Gastrocnemius medialis (tissue), 4 donors: ENCODE measurements at regions not wholly inside any gene's neighbourhood (a gene's known extent, or its start where the extent isn't known, plus 50 kb on each side); places are given as distances from the start of the nearest gene placed in this dataset.
A peak's percentile ranks its signal among the peaks of the same experiment; 100 is the strongest.

Experiments
- ATAC-seq, 2 donors: fragments of 150-250 bp; one replicate each; pipeline ENCODE4 v1.9.1; 2016
- DNase-seq, 2 donors: peaks; one replicate each; pipeline ENCODE4 v3.0.0-alpha.2; 2019
- H3K27ac ChIP-seq, 4 donors: fragments of 200-600 bp; sonication (generic); 1 replicate in 1 of 4; 2 replicates in 3 of 4; pipeline ENCODE4 v1.5.1; 2016 to 2018; ENCODE audit warnings: mild to moderate bottlenecking in 2 of 4, moderate library complexity in 1 of 4
- H3K27me3 ChIP-seq, 3 donors: fragments of 200-600 bp; sonication (generic) in 2 of 3; 1 replicate in 1 of 3; 2 replicates in 2 of 3; pipeline versions ENCODE4 v1.5.1 to v1.6.0; 2016 to 2019; ENCODE audit warnings: mild to moderate bottlenecking in 1 of 3, moderate library complexity in 1 of 3
- H3K36me3 ChIP-seq, 2 donors: fragments of 200-600 bp; sonication (generic) in 1 of 2; one replicate each; pipeline ENCODE4 v1.5.1; 2017 to 2018
- H3K4me1 ChIP-seq, 2 donors: fragments of 200-600 bp; sonication (generic) in 1 of 2; one replicate each; pipeline ENCODE4 v1.5.1; 2016 to 2017; ENCODE audit warnings: mild to moderate bottlenecking in 2 of 2
- H3K4me3 ChIP-seq, 4 donors: fragments of 200-600 bp; sonication (generic) in 3 of 4; 1 replicate in 1 of 4; 2 replicates in 3 of 4; pipeline ENCODE4 v1.5.1; 2016 to 2019; ENCODE audit warnings: mild to moderate bottlenecking in 2 of 4
- H3K9me3 ChIP-seq, 3 donors: fragments of 200-600 bp; sonication (generic) in 2 of 3; 1 replicate in 1 of 3; 2 replicates in 2 of 3; pipeline ENCODE4 v1.5.1; 2016 to 2019
- POLR2A ChIP-seq, 2 donors: fragments of 450-650 bp; IDR thresholded peaks; one replicate each; pipeline ENCODE4 v1.6.1; 2017; ENCODE audit warnings: antibody characterized with exemption in 2 of 2, mild to moderate bottlenecking in 2 of 2, moderate library complexity in 2 of 2
- in situ Hi-C, 4 donors: fragments of 200-750 bp; cut with MboI; loops; one replicate each; pipeline versions ENCODE4 v1.15.0 to v1.8.0; 2017; ENCODE audit warnings: low sequenced_read_pairs in 4 of 4
- intact Hi-C: fragments of 100-400 bp; cut with DNase I; formaldehyde crosslinking; loops from one replicate; pipeline ENCODE4 v1.15.1; 2023; ENCODE audit warnings: low total_unique reads
- TF ChIP-seq, protein P1 (sequence below), 5 experiments: fragments of 450-650 bp in 3 of 5; fragments of 200-600 bp in 2 of 5; sonication (generic) in 2 of 5; IDR thresholded peaks in 4 of 5; conservative IDR thresholded peaks in 1 of 5; 1 replicate in 4 of 5; 2 replicates in 1 of 5; pipeline ENCODE4 v1.5.1; 2016 to 2019; ENCODE audit warnings: antibody characterized with exemption in 5 of 5, mild to moderate bottlenecking in 3 of 5, moderate library complexity in 3 of 5

DNA sequence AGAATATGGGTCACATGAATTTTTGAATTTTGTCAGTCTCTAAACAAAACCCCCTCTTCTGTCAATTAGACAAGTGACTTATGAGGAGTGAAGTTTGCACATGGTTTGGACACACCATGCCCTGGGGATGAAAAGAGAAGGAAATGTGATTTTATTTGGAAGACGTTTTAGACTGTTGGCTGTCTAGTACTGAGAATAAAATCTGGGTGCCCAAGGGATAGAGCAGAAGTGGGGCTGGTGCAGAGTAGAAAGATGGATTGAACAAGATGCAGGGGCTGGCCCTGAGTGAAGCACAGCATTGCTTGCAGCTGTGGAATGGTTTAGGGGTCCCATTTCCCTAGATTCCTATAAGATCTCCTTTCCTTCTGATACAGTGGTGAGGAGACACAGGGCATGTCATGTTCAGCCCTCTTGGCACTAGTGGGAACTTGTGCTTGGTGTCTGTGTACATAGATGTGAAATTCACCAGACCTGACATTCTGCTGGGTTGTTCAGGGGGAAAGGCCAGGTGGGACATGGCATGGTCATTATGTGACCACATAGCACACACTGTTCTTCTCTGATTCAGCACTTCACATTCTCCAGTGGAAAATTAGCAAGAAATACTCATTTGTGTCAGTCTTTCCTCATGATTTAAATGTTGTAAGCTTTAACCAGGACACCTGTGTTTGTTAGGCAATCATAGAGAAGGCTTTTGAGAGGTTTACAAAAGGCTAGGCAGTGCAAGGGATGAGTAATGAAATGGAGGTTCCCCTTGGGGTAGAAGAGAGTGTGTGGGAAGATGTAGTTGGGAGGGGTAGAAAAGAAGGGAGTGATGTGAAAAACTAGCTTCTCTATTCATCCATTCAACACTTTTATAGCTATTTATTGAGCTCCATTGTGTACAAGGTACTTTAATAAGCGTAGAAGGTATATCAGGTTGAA lies 202.3 kb upstream of the IGF1 start:
- no peaks in the 10 kb centered on the region for H3K27me3 ChIP-seq
- H3K27ac ChIP-seq, result peak overlapping the region in 2 of 4 donors; percentile 37 to 43
- no peak overlapping the region for H3K4me3 ChIP-seq
- H3K9me3 ChIP-seq, result no peaks in the 10 kb centered on the region
- peak; percentile 72 to 80 for ATAC-seq
- TF ChIP-seq, protein P1, sequence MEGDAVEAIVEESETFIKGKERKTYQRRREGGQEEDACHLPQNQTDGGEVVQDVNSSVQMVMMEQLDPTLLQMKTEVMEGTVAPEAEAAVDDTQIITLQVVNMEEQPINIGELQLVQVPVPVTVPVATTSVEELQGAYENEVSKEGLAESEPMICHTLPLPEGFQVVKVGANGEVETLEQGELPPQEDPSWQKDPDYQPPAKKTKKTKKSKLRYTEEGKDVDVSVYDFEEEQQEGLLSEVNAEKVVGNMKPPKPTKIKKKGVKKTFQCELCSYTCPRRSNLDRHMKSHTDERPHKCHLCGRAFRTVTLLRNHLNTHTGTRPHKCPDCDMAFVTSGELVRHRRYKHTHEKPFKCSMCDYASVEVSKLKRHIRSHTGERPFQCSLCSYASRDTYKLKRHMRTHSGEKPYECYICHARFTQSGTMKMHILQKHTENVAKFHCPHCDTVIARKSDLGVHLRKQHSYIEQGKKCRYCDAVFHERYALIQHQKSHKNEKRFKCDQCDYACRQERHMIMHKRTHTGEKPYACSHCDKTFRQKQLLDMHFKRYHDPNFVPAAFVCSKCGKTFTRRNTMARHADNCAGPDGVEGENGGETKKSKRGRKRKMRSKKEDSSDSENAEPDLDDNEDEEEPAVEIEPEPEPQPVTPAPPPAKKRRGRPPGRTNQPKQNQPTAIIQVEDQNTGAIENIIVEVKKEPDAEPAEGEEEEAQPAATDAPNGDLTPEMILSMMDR (IDR thresholded peaks at IDR 0.05 in 4 of 5, conservative IDR thresholded peaks at IDR 0.05 in 1 of 5), result no peak
- TF ChIP-seq POLR2A (IDR thresholded peaks at IDR 0.05), result no peak
- H3K36me3 ChIP-seq, result no peaks in the 10 kb centered on the region
- no peaks in the 10 kb centered on the region for H3K4me1 ChIP-seq
- in situ Hi-C loops, result no loop called here
- peak in 1 of 2 donors; percentile 49 for DNase-seq
- intact Hi-C loops, result loop anchor here (10.0 kb wide), 1 partner anchor 748 kb away; no protein-coding TSS in a partner anchor

DNA sequence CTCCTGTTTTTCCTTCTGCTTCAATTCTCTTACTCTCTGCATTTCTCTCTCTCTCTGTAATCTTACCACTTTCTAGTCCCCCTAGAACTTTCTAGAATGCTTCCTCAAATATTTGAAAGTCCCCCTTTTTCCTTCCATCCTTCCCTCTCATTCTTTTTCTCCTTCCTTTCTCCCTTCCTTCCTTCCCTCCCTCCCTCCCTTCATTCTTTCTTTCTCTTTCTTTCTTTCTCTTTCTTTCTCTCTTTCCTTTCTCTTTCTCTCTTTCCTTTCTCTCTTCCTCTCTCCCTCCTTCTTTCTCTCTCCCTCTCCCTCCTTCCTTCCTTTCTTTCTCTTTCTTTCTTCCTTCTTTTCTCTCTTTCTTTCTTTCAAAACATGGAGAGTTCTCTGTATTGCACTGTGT lies 201.4 kb upstream of the IGF1 start:
- no peak for DNase-seq
- intact Hi-C loops, result loop anchor here (10.0 kb wide), 1 partner anchor 747 kb away; no protein-coding TSS in a partner anchor

DNA sequence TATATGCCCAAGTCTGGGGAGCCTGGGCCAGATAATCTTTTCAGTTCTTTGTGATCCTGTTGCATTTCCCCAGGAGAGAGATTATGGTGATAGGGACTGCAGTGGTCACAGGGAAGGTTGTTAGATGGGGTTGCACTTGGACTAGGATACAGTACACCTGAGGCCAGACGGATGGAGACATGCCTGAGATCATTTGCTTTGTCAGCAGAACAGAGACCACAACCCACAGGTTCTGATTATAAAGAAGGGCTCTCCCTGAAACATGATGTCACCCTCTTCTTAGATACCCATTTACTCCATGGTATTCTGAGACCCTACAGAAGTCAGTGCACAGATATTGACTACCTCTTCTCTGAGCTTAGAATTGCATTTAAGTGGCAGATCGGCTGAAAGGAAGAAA lies 200.9 kb upstream of the IGF1 start:
- Histone ChIP-seq H3K36me3 (no peaks in the 10 kb centered on the region), H3K9me3 (no peaks in the 10 kb centered on the region), H3K4me1 (no peaks in the 10 kb centered on the region), H3K27me3 (no peaks in the 10 kb centered on the region), H3K27ac (no peak overlapping the region), H3K4me3 (no peak overlapping the region)
- no peak for DNase-seq
- no peak for TF ChIP-seq POLR2A (IDR thresholded peaks at IDR 0.05)
- TF ChIP-seq, protein P1 (IDR thresholded peaks at IDR 0.05 in 4 of 5, conservative IDR thresholded peaks at IDR 0.05 in 1 of 5), result no peak
- intact Hi-C loops (loop anchor here (10.0 kb wide), 1 partner anchor 747 kb away; no protein-coding TSS in a partner anchor), in situ Hi-C loops (no loop called here)
- ATAC-seq, result no peak

More for the DNA sequence above, 201.4 kb upstream of the IGF1 start:
- Histone ChIP-seq H3K36me3 (no peaks in the 10 kb centered on the region), H3K4me3 (no peak overlapping the region), H3K4me1 (no peaks in the 10 kb centered on the region), H3K27me3 (no peaks in the 10 kb centered on the region), H3K27ac (peak overlapping the region in 1 of 4 donors; percentile 43), H3K9me3 (no peaks in the 10 kb centered on the region)
- in situ Hi-C loops, result no loop called here
- no peak for ATAC-seq
- TF ChIP-seq, protein P1 (IDR thresholded peaks at IDR 0.05 in 4 of 5, conservative IDR thresholded peaks at IDR 0.05 in 1 of 5), result no peak
- TF ChIP-seq POLR2A (IDR thresholded peaks at IDR 0.05), result no peak

DNA sequence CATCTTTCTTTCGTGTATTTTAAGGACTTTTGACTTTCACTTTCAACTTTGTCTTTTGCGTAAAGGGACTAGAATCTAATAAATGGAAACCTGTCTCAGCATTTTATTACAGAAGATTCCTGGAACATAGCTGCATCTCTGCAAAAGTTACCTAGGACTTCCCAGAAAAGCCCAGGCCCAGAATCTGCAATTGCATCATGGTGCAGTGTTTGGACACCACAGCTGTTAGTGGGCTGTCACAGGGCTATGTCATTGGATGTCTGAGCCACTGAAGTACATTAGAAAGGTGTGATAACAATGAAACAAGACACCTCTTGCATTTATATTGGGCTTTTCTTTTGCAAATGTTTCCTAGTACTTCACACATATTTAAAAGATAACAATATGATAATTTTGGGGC lies 199.9 kb upstream of the IGF1 start:
- Histone ChIP-seq H3K36me3 (no peaks in the 10 kb centered on the region), H3K4me3 (no peak overlapping the region), H3K4me1 (no peaks in the 10 kb centered on the region), H3K9me3 (no peaks in the 10 kb centered on the region), H3K27me3 (no peaks in the 10 kb centered on the region), H3K27ac (no peak overlapping the region)
- DNase-seq (no peak), ATAC-seq (no peak)
- TF ChIP-seq POLR2A (IDR thresholded peaks at IDR 0.05), result no peak
- TF ChIP-seq, protein P1 (IDR thresholded peaks at IDR 0.05 in 4 of 5, conservative IDR thresholded peaks at IDR 0.05 in 1 of 5), result no peak
- in situ Hi-C loops (no loop called here), intact Hi-C loops (loop anchor here (10.0 kb wide), 1 partner anchor 746 kb away; no protein-coding TSS in a partner anchor)
